Kidney tubule cell (primary cell): ENCODE measurements at regions not wholly inside any gene's neighbourhood (a gene's known extent, or its start where the extent isn't known, plus 50 kb on each side); places are given as distances from the start of the nearest gene placed in this dataset.
"Not testable (repeated sequence)": the region's sequence is repeated elsewhere in the genome, so short reads cannot be mapped to it uniquely, and the experiment has no call there.

Experiments
- DNase-seq: peaks from one replicate; pipeline ENCODE4 v3.0.0-alpha.2; 2018; ENCODE audit warnings: low spot score

DNA sequence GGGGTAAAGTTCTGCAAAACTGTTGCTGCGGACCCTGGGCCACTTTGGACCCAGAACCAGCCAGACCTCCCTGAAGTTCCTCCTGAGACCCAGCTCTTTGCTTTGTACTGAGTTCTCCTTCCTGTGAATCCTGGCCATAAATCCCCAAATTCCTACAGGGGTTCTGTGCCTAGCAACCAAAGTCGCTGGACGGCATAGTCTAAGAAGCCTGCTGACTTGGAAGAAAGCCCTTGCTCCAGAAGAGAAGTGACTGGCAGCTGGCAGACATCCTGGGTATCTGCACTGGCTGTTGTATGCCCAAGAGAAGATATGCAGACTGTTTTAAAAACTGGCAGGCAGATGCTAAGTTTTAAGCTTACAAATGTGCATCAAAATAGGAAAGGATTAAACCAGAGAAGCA lies 99.9 kb upstream of the SLC24A4 start:
- no peak for DNase-seq

DNA sequence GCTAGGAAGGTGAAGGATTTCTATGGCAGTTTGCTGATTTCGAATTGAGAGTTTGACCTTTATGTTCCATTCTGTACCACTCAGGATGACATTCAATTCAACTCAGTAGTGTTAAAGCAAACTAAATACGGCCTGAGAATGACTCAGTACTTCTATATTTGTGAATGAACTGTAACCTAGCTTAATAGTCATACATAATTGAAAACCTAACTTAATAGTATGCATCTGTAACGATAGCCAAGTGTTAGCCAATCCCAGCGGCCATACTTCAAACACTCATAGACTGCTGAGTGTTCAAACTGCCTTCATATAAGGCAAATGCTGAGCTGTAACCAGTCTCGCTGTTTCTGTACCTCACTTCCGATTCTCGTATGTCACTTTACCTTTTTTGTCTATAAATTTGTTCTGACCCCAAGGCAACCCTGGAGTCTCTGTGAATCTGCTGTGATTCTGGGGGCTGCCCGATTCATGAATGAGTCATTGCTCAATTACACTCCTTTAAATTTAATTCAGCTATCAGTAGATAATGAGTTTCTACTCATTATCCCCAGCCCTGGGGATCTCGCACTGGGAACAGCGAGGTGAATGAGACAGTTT lies 98.5 kb upstream of the SLC24A4 start:
- DNase-seq = no peak

DNA sequence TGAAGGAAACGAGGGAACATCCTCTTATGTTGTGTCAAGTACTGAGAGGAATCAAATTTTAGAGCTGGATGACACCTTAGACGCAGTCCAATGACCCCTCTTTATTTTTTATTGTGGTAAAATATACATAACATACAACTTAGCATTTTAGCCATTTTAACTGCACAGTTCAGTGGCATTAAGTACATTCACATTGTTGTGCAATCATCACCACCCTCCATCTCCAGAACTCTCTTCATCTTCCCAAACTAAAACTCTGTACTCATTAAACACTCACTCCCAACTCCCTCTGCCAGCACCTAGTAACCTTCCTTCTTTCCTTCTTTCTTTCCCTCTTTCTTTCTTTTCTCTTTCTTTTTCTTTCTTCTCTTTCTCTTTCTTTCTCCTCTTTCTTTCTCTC lies 97.2 kb upstream of the SLC24A4 start:
- DNase-seq = no peak

- DNase-seq = not testable (repeated sequence)
These were observed 96.8 kb upstream of the SLC24A4 start for GRCh38 chr14:92226166-92226565.

DNA sequence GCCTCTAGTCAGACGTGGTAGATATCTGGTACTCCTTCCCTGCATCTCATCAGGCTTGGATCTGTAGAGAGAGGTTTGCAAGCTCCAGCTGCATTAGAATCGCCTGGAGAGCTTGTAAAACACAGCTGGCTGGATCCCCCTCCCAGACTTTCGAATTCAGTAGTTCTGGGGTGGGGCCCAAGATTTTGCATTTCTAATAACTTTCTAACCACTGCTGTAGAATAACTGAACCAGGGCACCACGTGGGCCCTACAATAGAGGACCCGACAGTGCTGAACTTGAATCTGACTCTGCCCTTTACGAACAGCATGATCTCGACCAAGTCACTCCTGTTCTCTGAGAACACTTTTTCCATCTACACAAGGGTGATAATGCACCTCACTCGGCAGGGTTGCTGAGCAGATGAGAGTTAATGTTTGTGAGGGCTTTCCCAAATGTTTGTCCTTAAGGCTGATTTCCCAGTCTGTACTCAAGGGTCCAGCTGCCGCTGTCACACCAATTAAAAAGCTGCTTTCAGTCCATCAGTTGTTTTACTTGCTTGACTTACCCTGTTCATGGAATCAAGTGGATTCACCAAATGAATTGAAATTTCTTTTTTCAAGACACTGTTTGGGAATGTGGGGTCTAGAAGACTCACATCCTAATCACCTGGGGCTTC lies 86.6 kb upstream of the SLC24A4 start:
- no peak for DNase-seq

DNA sequence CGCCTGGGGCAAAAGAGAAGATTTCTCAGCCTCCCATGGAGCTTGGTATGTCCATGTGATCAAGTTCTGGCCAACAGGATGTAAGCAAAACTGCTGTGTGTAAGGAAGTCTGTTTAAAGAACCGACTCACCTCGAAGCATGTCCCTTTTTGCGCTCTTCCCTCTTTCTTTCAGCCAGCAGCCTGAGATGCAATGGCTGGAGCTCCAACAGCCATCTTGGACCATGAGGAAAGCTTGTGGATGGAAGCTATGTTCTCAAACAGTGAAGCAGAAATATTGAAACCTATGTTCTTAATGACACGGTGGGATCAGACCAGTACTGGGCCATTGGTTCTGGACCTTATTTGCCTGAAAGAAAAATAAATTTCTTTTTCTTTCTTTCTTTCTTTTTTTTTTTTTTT lies 82.3 kb upstream of the SLC24A4 start:
- DNase-seq = no peak

DNA sequence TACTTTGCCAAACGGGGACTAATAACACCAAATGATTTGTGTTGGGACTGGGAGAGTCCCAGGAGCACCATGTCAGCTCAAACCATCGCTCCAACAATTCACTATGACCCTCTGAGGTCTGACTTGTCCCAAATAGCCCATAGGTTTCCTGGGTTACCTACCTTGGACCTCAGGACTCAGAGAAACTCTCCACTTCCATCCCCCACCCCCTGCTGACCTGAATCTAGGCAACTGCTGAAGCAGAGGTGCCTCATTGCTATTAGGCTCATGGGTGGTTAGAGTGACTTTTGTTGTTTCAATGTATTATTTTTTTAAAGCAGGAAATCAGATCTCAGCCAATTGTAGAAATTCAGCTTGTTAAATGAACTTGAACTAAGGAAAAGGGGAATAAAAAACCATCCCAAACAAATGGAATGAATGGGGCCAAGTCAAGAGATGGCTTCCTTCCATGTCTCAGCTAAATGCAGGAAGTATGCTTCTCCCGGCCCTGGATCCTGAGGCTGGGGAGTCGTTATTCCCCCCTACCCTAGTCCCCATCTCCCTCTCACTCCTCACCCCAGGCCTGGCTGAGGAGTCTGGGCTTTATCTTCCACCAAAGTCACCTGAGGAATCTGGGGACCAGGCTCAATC lies 80.9 kb upstream of the SLC24A4 start:
- no peak for DNase-seq

GRCh38 chr14:92244805-92245204 lies 78.2 kb upstream of the SLC24A4 start:
- DNase-seq = no peak

- no peak for DNase-seq
These were observed 75.6 kb upstream of the SLC24A4 start for GRCh38 chr14:92247341-92247740.

- no peak for DNase-seq
These were observed 75.0 kb upstream of the SLC24A4 start for GRCh38 chr14:92247947-92248346.

DNA sequence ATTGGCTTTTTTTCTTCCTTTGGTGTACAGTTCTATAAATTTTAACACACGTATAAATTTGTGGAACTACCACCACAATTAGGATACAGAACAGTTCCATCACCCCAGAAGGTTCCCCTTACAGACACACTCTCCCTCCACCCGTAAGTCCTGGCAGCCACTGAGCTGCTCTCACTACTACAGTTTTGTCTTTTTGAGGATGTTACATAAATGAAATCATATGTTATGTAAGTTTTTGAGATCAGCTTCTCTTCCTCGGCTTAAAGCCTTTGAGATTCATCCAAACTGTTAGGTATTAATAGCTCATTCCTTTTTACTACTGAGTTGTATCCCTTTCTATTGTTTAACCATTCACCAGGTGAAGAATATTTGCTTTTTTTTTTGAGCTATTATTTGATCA lies 74.3 kb upstream of the SLC24A4 start:
- no peak for DNase-seq

- DNase-seq = not testable (repeated sequence)
These were observed 72.6 kb upstream of the SLC24A4 start for GRCh38 chr14:92250366-92250765.

- no peak for DNase-seq
These were observed 70.6 kb upstream of the SLC24A4 start for GRCh38 chr14:92252323-92252722.

DNA sequence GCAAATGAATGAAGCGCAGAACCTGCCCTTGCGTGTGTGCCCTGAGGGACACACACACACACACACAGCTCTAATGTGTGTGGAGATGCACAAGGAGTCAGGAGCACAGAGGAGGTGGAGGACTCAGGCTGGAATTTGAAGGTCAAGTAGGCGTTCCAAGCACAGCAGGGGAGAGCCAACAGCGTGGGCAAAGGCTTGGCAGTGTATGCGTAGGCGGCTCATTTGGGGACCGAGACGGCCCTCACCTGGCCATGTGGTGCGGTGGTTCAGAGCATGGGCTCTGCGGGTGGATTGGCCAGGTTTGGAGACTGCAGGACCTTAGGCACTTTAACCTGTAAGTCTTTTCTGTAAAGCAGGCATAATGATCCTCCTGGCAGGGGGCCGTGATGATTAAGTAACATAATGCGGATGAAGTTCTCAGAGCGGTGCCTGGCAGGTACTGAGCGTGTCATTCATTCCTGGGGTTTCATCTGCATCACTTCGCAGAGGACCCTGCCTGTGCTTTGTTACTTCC lies 69.5 kb upstream of the SLC24A4 start:
- peak; percentile 13 for DNase-seq

DNA sequence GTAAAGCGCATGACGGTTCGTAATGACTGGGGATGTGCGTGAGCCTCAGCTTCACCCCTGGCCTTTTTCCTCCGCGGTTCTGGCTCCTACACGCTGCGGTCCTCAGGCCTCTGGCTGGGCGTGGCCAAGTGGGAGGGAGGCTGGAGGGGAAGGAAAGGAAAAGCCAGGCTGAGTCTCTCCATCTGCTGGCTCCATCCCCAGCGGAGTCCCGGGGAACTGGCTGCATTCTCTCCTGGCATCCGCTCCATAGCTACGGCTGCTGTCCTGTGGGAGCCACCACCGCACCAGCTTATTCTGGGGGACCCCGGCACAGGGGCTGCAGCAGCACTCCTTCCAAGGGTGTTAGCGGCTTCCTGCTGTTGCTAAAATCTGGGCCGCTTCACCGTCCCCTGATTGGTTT lies 68.2 kb upstream of the SLC24A4 start:
- no peak for DNase-seq

GRCh38 chr14:92258934-92259333 lies 64.0 kb upstream of the SLC24A4 start:
- DNase-seq = no peak

GRCh38 chr14:92259613-92260357 lies 63.2 kb upstream of the SLC24A4 start:
- no peak for DNase-seq

GRCh38 chr14:92263681-92264080 lies 59.3 kb upstream of the SLC24A4 start:
- DNase-seq = no peak

DNA sequence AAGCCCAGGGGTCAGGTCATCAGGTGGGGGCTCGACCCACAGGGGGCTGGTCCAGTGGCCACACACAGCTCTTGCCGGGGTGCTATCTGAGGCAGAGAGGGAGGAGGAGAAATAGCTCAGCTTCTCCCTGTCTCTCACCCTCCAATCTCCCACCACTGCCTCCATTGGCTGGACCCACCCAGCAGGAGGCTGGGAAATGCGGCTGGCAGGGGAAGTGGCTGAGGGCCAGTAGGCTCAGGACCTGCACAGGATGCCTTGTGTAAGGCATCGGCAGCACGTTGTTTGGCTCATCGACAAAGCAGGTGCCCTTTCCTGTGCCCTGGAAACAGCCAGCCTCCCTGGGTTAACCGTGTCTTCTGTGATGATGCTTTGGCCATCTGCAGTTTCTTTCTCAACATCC lies 58.8 kb upstream of the SLC24A4 start:
- no peak for DNase-seq

DNA sequence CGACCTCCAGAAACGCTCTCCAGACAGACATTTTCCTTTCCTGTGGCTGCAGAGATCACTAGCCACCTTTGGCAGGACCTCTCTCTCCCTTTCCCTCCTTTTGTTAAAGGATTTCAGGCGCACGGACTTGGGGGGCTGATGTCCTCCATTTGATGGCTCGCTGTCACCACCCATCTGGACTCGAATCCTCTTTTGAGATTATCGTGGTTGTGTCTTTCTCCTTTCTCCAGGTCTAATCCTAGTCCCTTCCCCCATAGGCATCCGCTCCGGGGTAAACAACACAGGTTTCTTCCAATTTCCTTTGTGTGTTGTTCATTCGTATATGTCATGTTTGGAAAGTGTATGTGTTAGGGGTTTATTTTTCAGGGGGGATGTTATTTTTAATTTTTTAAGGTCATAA lies 56.7 kb upstream of the SLC24A4 start:
- DNase-seq = no peak
